ENCODE measurements at regions not wholly inside any gene's neighbourhood (a gene's known extent, or its start where the extent isn't known, plus 50 kb on each side); places are given as distances from the start of the nearest gene placed in this dataset.

DNA sequence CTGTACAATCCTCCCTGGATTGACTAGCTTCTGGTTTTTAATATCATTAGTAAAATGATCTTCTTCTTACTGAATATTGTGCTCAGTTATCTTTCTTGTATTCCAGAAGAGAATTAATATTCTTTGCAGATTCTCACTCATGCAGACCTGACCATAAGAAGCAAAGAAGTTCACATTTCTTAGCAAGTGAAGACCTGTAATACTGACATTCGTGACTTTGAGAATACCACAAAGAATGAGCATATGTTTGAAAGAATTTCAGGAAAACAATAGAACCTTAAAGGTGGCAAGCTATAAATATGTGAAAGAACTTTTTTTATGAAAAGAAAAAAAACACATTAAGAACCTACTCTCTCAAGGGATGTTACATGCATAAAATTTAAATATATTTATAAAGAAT lies 371.6 kb downstream of the JRKL start:
- WGBS (ENCODE audit: insufficient coverage, low coverage, missing lambda C conversion rate): 18% methylated on average over 1 of the region's 1 CpG
- no TSS peak for BruUV-seq (replicated peaks)
- H3K9me3 ChIP-seq (replicated peaks; ENCODE audit: control insufficient read depth, insufficient read depth, low read depth, low read length): no peaks in the 10 kb centered on the region
- H3K4me2 ChIP-seq (ENCODE audit: insufficient read depth, low read length): no peak overlapping the region
- no peak overlapping the region for H3K27ac ChIP-seq (ENCODE audit: extremely low read depth, low read depth, low read length)
- no peaks in the 10 kb centered on the region for H4K20me1 ChIP-seq (replicated peaks; ENCODE audit: control insufficient read depth, insufficient read depth, low read length)
- DNase-seq (ENCODE audit: extremely low read depth in 1 of 4, low spot score in 3 of 4) (no peak), ATAC-seq (no peak), FAIRE-seq (no peak)
- no peak overlapping the region for H2AFZ ChIP-seq (ENCODE audit: low read depth, low read length)
- H3K9ac ChIP-seq (ENCODE audit: insufficient read depth in 1 of 2, low read depth in 2 of 2, low read length in 2 of 2): no peak overlapping the region
- ChIA-PET POLR2A (no interaction called here), CTCF (ENCODE audit: low intra/inter-chr PET ratio) (no interaction called here)
- TF ChIP-seq MCM5 (IDR thresholded peaks at IDR 0.05; ENCODE audit: low read depth): no peak
- TF ChIP-seq HSF4 (CRISPR knock-in tag; IDR thresholded peaks at IDR 0.05; ENCODE audit: borderline replicate concordance): no peak
- TF ChIP-seq PTRF (tag; IDR thresholded peaks at IDR 0.05): no peak
- no peak for TF ChIP-seq CEBPB (tag; IDR thresholded peaks at IDR 0.05)
- no peak for TF ChIP-seq NFE2L1 (tag; IDR thresholded peaks at IDR 0.05; ENCODE audit: borderline replicate concordance, low read depth)
- no peak for TF ChIP-seq HNRNPK (IDR thresholded peaks at IDR 0.05; ENCODE audit: low read depth, low read length, poor library complexity, severe bottlenecking)
- TF ChIP-seq ZNF785 (CRISPR knock-in tag; IDR thresholded peaks at IDR 0.05): no peak
- TF ChIP-seq RAD21 (CRISPR knock-in tag; conservative IDR thresholded peaks at IDR 0.05 in 1 of 2, IDR thresholded peaks at IDR 0.05 in 1 of 2): no peak
- TF ChIP-seq ZFP36 (IDR thresholded peaks at IDR 0.05; ENCODE audit: low read depth, low read length, partially characterized antibody): no peak
- no peaks in the 10 kb centered on the region for H3K4me1 ChIP-seq (replicated peaks in 1 of 2; ENCODE audit: control insufficient read depth in 2 of 2, insufficient read depth in 2 of 2, low read length in 2 of 2)
- intact Hi-C loops (cut with micrococcal nuclease) (no loop called here), in situ Hi-C loops (cut with MboI) (loop anchor here (10.0 kb wide), 1 partner anchor 1337 kb away; no protein-coding TSS in a partner anchor)
- H3K27me3 ChIP-seq (ENCODE audit: control insufficient read depth in 2 of 2, insufficient read depth in 2 of 2, low read length in 2 of 2): no peaks in the 10 kb centered on the region
- H3K79me2 ChIP-seq (ENCODE audit: control insufficient read depth, insufficient read depth, low read length): no peaks in the 10 kb centered on the region
- H3K36me3 ChIP-seq (ENCODE audit: control insufficient read depth, insufficient read depth, low read length): no peaks in the 10 kb centered on the region
- H3K4me3 ChIP-seq: no peak overlapping the region
- H3K9me1 ChIP-seq (ENCODE audit: control insufficient read depth, insufficient read depth, low read length): no peaks in the 10 kb centered on the region

Measured in K562 (cell line).